AG09309 (cell line): ENCODE measurements at regions not wholly inside any gene's neighbourhood (a gene's known extent, or its start where the extent isn't known, plus 50 kb on each side); places are given as distances from the start of the nearest gene placed in this dataset.

ENCODE experiments used
- DNase-seq: peaks from one replicate; pipeline ENCODE4 v3.0.0-alpha.2; 2010; ENCODE audit warnings: low read depth
- H3K4me3 ChIP-seq: 2 replicates; pipeline ENCODE4 v1.5.1; 2011; ENCODE audit warnings: mild to moderate bottlenecking, low read depth, low read length, moderate library complexity; ENCODE audit not compliant: control insufficient read depth
- TF ChIP-seq, protein P1 (sequence below): IDR thresholded peaks from 2 replicates; pipeline ENCODE4 v1.5.1; 2011; ENCODE audit warnings: mild to moderate bottlenecking, low read depth, low read length, inconsistent platforms; ENCODE audit not compliant: insufficient read depth, control insufficient read depth; ENCODE audit errors: missing control alignments

DNA sequence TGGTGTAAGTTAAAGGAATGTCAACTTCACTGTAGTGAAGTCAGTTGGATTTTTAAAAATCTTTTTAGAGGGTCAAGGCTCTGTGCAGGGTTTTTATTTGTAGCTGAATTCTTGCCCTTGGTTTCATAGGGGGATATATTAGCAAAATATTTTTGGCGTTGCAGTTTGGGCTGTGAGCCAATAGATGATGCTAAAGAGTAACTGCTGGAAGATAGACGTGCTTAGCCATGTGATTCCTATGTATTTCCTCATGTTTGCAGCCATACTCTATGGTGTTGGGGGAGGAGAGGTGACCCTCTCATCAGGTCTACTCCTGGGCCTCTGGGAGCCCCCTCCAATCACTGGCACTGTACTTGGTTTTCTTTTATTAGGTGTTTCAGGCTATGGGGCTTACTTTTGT is 246.7 kb upstream of the ARHGAP24 start:
- no peak overlapping the region for H3K4me3 ChIP-seq
- TF ChIP-seq, protein P1, sequence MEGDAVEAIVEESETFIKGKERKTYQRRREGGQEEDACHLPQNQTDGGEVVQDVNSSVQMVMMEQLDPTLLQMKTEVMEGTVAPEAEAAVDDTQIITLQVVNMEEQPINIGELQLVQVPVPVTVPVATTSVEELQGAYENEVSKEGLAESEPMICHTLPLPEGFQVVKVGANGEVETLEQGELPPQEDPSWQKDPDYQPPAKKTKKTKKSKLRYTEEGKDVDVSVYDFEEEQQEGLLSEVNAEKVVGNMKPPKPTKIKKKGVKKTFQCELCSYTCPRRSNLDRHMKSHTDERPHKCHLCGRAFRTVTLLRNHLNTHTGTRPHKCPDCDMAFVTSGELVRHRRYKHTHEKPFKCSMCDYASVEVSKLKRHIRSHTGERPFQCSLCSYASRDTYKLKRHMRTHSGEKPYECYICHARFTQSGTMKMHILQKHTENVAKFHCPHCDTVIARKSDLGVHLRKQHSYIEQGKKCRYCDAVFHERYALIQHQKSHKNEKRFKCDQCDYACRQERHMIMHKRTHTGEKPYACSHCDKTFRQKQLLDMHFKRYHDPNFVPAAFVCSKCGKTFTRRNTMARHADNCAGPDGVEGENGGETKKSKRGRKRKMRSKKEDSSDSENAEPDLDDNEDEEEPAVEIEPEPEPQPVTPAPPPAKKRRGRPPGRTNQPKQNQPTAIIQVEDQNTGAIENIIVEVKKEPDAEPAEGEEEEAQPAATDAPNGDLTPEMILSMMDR, result no peak
- no peak for DNase-seq

DNA sequence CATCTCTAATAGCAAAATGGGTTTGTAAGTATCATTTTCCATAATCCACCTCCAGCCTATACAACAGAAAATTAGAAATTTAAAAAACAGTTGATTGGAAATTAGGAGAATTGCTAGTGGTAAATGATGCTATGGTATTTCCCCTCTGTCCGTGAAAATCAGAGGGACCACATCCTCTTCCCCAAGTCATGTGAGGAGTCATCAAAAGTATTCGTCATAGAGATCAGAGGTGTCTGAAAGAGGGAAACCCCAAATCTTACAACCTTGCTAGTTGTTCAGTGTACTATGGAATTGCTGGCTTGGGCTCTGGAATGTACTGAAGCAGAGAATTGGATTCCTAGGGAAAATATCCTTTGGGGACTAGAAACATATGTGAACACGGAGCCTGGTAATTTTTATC is 241.4 kb upstream of the ARHGAP24 start:
- DNase-seq, result no peak
- TF ChIP-seq, protein P1, result no peak
- H3K4me3 ChIP-seq, result no peak overlapping the region

DNA sequence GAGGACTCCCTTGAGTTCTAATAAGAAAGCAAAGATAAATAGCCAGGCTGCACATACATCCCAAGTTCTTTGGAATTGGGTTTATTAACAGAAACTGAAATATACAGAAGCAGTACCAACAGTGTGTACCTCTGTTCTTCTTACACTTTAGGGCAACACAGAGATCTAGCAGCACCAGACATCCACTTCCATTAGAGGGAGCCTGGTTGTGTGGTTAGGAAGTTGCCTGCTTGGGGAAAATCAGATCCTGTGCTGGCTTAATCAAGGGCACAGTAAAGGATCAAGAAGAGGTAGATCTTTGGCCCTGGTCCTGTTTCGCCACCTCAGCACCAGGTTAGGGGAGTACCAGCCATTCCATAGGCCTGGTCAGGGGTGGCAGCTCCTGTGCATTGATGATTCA is 231.1 kb upstream of the ARHGAP24 start:
- no peak for DNase-seq
- TF ChIP-seq, protein P1, result no peak
- no peak overlapping the region for H3K4me3 ChIP-seq

DNA sequence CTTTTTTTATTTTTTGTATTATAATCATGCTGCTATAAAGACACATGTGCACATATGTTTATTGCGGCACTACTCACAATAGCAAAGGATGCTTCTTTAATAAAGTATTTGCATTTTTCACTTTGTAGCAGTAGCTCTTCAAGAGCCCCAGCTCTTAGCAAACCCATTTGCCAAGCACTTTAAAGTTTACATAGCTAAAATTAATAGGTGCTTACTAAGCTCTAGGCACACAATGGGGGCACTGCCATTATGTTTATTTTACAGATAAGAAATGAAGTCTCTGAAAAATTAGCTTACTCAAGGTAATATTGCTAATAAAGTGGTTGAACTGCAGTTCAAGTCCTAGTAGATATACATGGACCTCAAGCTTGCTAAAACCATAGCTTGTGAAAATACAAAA is 230.3 kb upstream of the ARHGAP24 start:
- TF ChIP-seq, protein P1, result no peak
- H3K4me3 ChIP-seq, result no peak overlapping the region
- no peak for DNase-seq

DNA sequence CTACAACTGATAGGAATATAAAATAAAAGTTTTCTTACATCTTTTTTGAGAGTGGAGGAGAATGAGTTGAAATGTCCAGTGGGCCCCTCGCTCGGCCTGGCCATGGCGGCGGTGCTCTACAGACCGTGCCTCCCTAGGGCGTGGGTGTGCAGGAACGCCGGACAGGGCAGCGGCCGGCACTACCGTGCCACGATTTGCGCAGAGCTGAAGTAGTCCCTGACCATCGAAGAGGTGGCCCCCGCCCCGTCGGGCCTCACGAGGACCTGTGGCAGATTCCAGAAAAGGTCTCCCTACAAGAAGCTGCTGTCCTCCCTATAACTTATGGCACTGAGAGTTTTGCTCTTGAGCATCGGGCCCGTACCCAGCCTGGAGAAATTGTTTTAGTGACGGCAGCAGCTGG is 228.9 kb upstream of the ARHGAP24 start:
- DNase-seq, result no peak
- no peak overlapping the region for H3K4me3 ChIP-seq
- TF ChIP-seq, protein P1, result no peak

DNA sequence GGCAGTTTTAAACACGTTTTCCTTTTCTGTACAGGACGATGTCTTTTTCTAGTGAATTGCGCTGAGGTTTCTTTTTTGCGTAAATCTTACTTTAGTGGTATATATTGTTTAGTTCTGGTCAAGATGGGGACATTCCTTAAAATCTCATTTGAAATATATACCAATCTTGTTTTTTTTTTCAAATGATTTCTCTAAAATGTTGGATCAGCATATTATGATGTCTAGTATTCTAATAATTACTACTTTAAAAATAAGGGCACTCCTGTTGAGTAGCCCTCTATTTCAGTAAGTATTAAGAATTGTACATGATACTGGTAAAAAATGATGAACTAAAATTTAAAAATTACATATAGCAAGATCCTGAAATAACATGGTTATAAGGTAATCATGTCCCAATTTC is 224.1 kb upstream of the ARHGAP24 start:
- TF ChIP-seq, protein P1, result no peak
- H3K4me3 ChIP-seq, result no peak overlapping the region
- no peak for DNase-seq

DNA sequence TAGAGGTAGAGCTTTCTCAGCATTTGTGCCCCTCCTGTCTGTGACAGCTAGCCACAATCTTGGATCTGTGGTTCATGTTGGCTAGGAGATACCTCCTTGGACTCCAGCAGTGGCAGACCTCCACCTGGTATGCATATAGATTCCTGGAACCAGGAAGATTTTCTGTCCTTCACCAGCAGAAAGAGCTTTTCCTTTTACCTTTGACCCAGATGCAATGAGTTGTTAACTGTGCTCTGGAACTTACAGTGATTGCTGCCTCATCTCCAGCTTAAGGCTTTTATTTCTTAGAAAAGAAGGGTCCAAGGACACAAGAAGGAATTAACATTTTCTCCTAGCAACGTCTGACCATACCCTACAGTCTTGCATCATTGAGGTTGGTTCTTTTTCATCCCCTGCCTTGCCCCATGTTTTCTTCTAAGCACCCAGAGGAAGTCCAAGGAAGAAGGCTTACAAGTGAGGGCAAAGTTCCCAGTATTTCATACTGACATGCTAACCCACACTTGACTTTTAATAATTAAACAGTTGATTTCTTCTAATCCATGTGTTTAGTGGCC is 217.1 kb upstream of the ARHGAP24 start:
- TF ChIP-seq, protein P1, result no peak
- DNase-seq, result no peak
- H3K4me3 ChIP-seq, result no peak overlapping the region
